Large intestine (tissue), 3 donors: ENCODE measurements at regions not wholly inside any gene's neighbourhood (a gene's known extent, or its start where the extent isn't known, plus 50 kb on each side); places are given as distances from the start of the nearest gene placed in this dataset.

Experiments
- DNase-seq, 2 donors: peaks; one replicate each; pipeline versions ENCODE4 v3.0.0 to v3.0.0-alpha.2; 2013
- H3K27ac ChIP-seq: one replicate; pipeline ENCODE4 v1.5.1; 2013; ENCODE audit warnings: low read length
- H3K27me3 ChIP-seq: 2 replicates; pipeline ENCODE4 v1.6.1; 2013; ENCODE audit warnings: low read length; ENCODE audit not compliant: control insufficient read depth, insufficient read depth
- H3K36me3 ChIP-seq: 2 replicates; pipeline ENCODE4 v1.6.1; 2013; ENCODE audit warnings: low read length; ENCODE audit not compliant: control insufficient read depth, insufficient read depth
- H3K4me1 ChIP-seq: one replicate; pipeline ENCODE4 v1.6.1; 2013; ENCODE audit warnings: low read length; ENCODE audit not compliant: control insufficient read depth, insufficient read depth
- H3K4me3 ChIP-seq: one replicate; pipeline ENCODE4 v1.5.1; 2013; ENCODE audit warnings: low read length
- H3K9me3 ChIP-seq: one replicate; pipeline ENCODE4 v1.6.1; 2013; ENCODE audit warnings: mild to moderate bottlenecking, low read depth, low read length, moderate library complexity; ENCODE audit not compliant: control insufficient read depth
- WGBS: methylation state at CpG from one replicate; pipeline ENCODE4 v1.1.5; 2013; ENCODE audit warnings: low lambda C conversion rate; ENCODE audit not compliant: insufficient coverage; 5-methylcytosine and 5-hydroxymethylcytosine counted together

DNA sequence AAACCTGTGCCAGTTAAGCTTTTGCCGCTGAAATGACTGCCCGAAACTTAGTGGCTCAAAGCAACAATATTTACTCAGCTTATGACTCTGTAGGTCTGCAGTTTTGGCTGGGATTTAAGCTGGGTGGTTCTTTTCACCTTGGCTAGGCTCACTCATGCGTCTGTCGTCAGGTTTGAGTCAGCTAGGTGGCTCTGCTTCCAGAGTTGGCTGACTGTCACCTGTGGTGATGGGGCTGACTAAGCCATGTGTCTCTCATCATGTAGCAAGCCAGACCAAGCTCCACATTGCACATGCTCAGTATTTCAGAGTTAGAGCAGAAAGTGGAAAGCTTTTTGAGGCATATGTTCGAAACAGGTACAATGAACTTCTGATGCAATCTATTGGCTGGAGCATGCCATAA, 354.8 kb downstream of the MEIS1 start:
- no CpG with 5 or more reads among the region's 5 CpGs for WGBS

DNA sequence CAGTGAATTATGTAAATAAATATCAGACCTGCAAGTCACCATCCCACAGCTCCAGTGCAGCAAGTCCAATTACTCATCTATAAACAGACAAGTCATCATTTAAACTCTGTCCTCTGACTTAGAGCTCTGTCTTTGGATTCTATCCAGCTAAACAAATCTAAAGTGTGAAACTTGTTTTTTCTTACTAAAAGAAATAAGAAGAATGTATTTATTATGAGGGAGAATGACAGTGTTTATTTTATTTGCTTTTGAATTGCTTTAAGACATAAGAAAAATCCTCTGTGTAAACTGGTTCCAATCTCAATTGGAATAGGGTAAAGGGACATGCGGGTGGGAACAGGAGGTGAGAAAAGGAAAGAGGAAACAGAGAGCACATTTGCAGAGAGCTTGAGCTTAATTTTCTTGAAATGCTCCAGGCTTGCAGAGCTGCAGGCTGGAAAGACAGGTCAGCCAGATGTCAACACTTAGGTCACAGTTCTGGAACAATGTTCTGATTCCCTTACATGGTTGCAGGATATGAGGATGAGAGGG, 355.8 kb downstream of the MEIS1 start:
- Histone ChIP-seq H3K36me3 (no peaks in the 10 kb centered on the region), H3K9me3 (no peaks in the 10 kb centered on the region), H3K4me3 (no peak overlapping the region), H3K27me3 (peaks cover 11% of the 10 kb centered on the region), H3K27ac (no peak overlapping the region), H3K4me1 (no peaks in the 10 kb centered on the region)
- no CpG with 5 or more reads among the region's 1 CpG for WGBS
- peak; percentile 18 to 31 for DNase-seq

More for the DNA sequence above, 354.8 kb downstream of the MEIS1 start:
- no peak for DNase-seq
- Histone ChIP-seq H3K36me3 (no peaks in the 10 kb centered on the region), H3K27ac (no peak overlapping the region), H3K27me3 (peaks cover 13% of the 10 kb centered on the region), H3K4me1 (no peaks in the 10 kb centered on the region), H3K9me3 (no peaks in the 10 kb centered on the region), H3K4me3 (no peak overlapping the region)

DNA sequence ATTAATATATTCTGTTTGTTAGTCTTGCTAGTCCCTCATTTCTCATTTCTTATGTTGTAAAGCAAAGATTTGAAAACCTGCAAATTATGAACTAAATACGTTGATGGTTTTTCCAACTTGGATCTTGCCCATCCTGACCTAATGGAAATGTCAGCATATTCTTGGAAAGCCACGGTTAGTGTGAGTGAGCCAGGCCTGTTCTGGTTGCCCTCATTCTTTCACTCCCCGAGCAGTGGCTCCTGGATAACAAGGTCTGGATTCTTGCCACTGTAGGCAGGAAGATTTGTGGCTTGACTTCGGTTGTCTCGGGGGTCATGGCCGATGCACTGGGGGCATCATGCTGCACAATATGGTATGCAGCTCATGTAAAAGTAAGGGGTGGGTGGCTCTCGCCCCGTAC, 359.1 kb downstream of the MEIS1 start:
- Histone ChIP-seq H3K9me3 (no peaks in the 10 kb centered on the region), H3K27me3 (peaks cover 6% of the 10 kb centered on the region), H3K27ac (no peak overlapping the region), H3K36me3 (no peaks in the 10 kb centered on the region), H3K4me1 (no peaks in the 10 kb centered on the region), H3K4me3 (no peak overlapping the region)
- no peak for DNase-seq
- WGBS = 93% methylated on average over 3 of the region's 8 CpGs

DNA sequence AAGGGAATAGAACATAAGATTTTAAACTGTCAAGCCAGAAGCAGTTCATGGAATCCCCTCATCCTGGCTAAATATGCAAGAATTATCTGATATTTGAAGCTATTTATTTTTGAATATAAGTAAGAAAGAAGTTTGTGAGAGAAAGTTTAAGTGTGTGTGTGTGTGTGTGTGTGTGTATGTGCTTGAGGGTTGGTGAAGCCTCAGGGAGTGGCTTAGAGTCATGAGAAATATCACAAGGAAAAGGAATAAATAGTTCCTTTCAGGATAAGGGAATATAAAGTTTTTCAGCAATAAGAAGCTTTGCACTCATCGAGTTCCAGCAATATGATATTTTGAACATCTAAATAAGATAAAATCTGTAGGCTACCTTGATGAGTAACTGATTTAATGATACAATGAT, 359.6 kb downstream of the MEIS1 start:
- DNase-seq = no peak
- no CpG with 5 or more reads among the region's 1 CpG for WGBS
- no peak overlapping the region for H3K27ac ChIP-seq

DNA sequence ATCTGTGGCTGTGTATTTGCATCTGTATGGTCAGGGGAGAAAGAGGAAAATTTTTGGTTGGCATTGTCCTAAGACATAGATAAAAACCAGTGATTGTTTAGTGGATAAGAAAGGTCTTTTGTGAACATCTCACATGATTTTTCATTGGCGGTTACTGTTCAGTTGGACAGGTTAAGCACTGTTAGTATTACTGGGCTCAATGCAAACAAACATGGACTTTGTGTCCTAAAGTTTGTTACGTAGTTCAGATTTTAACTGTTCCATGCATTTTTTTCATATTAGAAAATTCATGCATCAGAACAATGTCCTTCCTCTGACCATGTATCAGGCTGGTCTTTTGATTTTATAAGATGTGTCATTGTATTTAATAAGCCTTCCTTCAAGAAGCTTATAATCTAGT, 368.0 kb downstream of the MEIS1 start:
- WGBS = no CpG with 5 or more reads among the region's 2 CpGs
- H3K27ac ChIP-seq = no peak overlapping the region
- H3K9me3 ChIP-seq = no peaks in the 10 kb centered on the region
- no peaks in the 10 kb centered on the region for H3K4me1 ChIP-seq
- H3K36me3 ChIP-seq = no peaks in the 10 kb centered on the region
- H3K27me3 ChIP-seq = no peaks in the 10 kb centered on the region
- no peak for DNase-seq
- no peak overlapping the region for H3K4me3 ChIP-seq

More for the DNA sequence above, 359.6 kb downstream of the MEIS1 start:
- Histone ChIP-seq H3K4me1 (no peaks in the 10 kb centered on the region), H3K36me3 (no peaks in the 10 kb centered on the region), H3K4me3 (no peak overlapping the region), H3K27me3 (peaks cover 6% of the 10 kb centered on the region), H3K9me3 (no peaks in the 10 kb centered on the region)

DNA sequence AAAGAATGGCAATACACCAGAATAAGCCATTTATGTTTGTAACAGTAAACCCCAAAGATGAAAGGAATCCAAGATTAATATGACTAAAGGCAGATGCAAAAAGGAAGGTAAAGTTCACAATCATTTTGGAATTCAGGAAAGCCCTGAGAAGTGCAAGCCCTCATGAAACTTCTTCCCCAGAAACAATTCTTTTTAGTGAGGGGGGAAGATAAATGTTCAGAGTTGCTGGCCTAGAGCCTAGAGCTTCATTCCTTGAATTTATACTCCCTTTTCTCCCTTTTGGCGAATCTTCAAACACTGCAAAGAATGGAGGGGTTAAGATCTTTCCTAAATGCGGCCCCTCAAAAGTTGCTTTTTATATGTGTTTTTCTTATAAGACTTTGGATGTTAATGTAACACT, 368.8 kb downstream of the MEIS1 start:
- Histone ChIP-seq H3K4me1 (no peaks in the 10 kb centered on the region), H3K36me3 (no peaks in the 10 kb centered on the region), H3K27me3 (no peaks in the 10 kb centered on the region), H3K27ac (no peak overlapping the region), H3K9me3 (no peaks in the 10 kb centered on the region), H3K4me3 (no peak overlapping the region)
- WGBS = 100% methylated on average over 2 of the region's 2 CpGs
- peak; percentile 7 to 14 for DNase-seq

DNA sequence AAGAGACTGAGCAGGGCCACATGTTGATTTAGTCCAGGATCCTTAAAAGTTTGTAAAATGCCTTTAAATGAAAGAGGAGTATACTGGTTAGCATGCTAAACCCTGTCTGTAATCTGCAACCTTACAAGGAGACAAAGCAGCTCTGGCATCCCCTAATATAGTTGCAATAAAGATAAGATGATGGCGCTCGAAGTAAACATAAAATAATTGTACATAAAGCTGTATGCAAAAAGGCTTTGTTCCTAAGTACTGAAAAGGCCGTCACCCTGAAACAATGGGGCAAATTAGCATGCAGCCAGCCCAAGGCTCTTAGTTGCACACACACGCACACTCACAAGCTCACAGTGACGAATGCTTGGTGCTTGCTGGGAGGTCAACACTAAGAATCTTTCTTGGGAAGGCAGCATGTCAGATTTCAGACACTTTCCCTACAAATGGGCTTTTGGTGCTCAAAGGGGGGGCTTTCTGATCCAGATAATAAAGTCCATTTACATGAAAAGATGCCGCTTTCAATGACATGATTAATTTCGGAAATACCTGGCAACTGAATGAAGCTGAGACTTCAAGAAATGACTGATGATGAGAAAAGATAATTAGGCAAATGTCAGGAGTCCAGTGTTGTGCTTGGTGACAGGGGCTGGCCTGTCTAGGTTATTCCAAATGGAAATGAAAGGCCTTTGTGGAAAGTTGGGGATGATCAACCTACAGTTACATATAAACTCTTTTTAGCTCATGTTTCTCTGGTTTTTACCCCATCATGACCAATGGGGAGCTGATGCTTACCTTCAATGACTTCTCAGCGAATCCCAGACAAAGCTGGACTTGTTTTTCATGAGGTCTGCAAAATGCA, 370.3 kb downstream of the MEIS1 start:
- DNase-seq = no peak
- Histone ChIP-seq H3K27me3 (no peaks in the 10 kb centered on the region), H3K4me3 (no peak overlapping the region), H3K4me1 (no peaks in the 10 kb centered on the region), H3K9me3 (no peaks in the 10 kb centered on the region), H3K36me3 (no peaks in the 10 kb centered on the region), H3K27ac (no peak overlapping the region)
- 92% methylated on average over 3 of the region's 8 CpGs for WGBS

DNA sequence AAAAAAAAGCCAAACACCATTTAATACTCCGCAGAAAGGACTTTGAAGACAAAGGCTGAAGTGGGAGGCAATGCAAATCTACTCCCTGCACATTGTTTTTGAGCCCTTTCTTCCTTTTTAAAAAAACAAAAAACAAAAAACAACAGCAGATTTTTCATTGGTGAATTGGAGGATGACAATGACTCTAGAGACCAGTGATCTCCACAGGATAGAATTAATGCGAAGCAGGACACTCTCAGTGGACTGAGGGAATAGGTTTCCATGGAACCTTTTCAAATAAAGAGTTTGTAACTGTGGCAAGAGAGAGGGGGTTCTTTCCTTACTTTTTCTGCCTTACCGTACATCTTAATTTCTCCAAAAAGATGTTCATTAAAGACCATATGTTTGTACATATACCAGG, 371.0 kb downstream of the MEIS1 start:
- WGBS = 100% methylated on average over 1 of the region's 3 CpGs
- no peaks in the 10 kb centered on the region for H3K9me3 ChIP-seq
- H3K36me3 ChIP-seq = no peaks in the 10 kb centered on the region
- no peak for DNase-seq
- H3K4me3 ChIP-seq = no peak overlapping the region
- no peaks in the 10 kb centered on the region for H3K27me3 ChIP-seq
- H3K27ac ChIP-seq = no peak overlapping the region
- H3K4me1 ChIP-seq = no peaks in the 10 kb centered on the region

DNA sequence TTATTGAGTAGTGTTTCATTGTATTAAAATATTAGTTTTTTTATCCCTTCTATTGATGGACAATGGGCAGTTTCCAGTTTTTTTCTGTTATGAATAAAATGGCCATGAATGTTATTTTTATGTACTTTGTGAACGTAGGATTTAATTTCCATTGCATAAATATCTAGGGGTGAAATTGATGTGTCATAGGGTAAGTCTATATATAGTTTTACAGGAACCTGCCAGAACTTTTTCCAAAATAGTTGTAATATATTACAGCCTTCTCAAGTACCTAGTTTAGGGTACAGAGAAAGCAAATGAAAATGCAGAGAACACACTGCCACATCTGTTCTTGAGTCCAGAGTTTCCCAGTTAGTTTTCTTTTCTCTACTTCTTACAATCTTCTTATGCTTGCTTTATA, 378.6 kb downstream of the MEIS1 start:
- no peaks in the 10 kb centered on the region for H3K9me3 ChIP-seq
- no peak for DNase-seq
- no peaks in the 10 kb centered on the region for H3K4me1 ChIP-seq
- H3K27me3 ChIP-seq = no peaks in the 10 kb centered on the region
- no peak overlapping the region for H3K27ac ChIP-seq
- H3K36me3 ChIP-seq = no peaks in the 10 kb centered on the region
- H3K4me3 ChIP-seq = no peak overlapping the region
- no CpG with 5 or more reads among the region's 1 CpG for WGBS

DNA sequence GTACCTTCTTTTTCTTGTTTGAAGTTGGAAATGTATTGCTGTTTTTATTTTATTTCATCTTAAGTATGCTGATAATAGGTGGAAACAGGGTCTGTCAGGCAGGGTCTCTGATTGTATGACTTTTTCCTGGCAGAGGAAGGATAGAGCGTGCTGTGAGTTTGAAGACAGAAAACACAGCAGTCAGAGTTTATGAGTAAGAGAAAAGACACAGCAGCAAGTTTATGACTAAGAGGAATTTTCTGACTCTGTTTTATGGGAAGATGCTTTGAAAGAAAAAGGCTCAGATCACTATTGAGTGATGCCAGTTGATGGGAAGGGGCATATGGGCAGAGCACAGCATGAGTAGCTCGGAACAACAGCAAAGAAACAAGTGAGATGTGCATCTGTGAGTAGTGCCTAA, 379.1 kb downstream of the MEIS1 start:
- no peak for DNase-seq
- H3K9me3 ChIP-seq = no peaks in the 10 kb centered on the region
- no peaks in the 10 kb centered on the region for H3K27me3 ChIP-seq
- no peaks in the 10 kb centered on the region for H3K4me1 ChIP-seq
- no peak overlapping the region for H3K27ac ChIP-seq
- no peaks in the 10 kb centered on the region for H3K36me3 ChIP-seq
- 100% methylated on average over 2 of the region's 2 CpGs for WGBS
- no peak overlapping the region for H3K4me3 ChIP-seq

DNA sequence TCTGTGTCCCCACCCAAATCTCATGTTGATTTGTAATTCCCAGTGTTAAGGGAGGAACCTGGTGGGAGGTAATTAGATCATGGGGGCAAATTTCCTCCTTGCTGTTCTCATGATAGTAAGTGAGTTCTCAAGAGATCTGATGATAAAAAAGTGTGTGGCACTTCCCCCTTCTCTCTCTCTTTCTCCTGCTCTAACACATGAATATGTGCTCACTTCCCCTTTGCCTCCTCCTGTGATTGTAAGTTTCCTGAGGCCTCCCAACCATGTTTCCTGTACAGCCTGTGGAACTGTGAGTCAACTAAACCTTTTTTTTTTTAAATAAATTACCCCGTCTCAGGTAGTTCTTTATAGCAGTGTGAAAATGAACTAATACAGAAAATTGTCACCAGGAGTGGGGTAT, 380.0 kb downstream of the MEIS1 start:
- DNase-seq = no peak
- Histone ChIP-seq H3K27ac (no peak overlapping the region), H3K9me3 (no peaks in the 10 kb centered on the region), H3K4me3 (no peak overlapping the region), H3K4me1 (no peaks in the 10 kb centered on the region), H3K36me3 (no peaks in the 10 kb centered on the region), H3K27me3 (no peaks in the 10 kb centered on the region)
- WGBS = 100% methylated on average over 1 of the region's 1 CpG
